GM12874 (cell line): ENCODE measurements at regions not wholly inside any gene's neighbourhood (a gene's known extent, or its start where the extent isn't known, plus 50 kb on each side); places are given as distances from the start of the nearest gene placed in this dataset.

Source experiments
- TF ChIP-seq, protein P1 (sequence below): IDR thresholded peaks from 2 replicates; pipeline ENCODE4 v1.5.1; 2011; ENCODE audit warnings: low read depth, mild to moderate bottlenecking, control low read depth, low read length, moderate library complexity; ENCODE audit not compliant: insufficient read depth

GRCh38 chrX:14352511-14352910 is 176.8 kb upstream of the GLRA2 start:
- TF ChIP-seq, protein P1, sequence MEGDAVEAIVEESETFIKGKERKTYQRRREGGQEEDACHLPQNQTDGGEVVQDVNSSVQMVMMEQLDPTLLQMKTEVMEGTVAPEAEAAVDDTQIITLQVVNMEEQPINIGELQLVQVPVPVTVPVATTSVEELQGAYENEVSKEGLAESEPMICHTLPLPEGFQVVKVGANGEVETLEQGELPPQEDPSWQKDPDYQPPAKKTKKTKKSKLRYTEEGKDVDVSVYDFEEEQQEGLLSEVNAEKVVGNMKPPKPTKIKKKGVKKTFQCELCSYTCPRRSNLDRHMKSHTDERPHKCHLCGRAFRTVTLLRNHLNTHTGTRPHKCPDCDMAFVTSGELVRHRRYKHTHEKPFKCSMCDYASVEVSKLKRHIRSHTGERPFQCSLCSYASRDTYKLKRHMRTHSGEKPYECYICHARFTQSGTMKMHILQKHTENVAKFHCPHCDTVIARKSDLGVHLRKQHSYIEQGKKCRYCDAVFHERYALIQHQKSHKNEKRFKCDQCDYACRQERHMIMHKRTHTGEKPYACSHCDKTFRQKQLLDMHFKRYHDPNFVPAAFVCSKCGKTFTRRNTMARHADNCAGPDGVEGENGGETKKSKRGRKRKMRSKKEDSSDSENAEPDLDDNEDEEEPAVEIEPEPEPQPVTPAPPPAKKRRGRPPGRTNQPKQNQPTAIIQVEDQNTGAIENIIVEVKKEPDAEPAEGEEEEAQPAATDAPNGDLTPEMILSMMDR = no peak

- TF ChIP-seq, protein P1 = no peak
These were observed 177.6 kb upstream of the GLRA2 start for GRCh38 chrX:14351611-14352303.

GRCh38 chrX:14347523-14347922 is 181.8 kb upstream of the GLRA2 start:
- TF ChIP-seq, protein P1 = no peak

DNA sequence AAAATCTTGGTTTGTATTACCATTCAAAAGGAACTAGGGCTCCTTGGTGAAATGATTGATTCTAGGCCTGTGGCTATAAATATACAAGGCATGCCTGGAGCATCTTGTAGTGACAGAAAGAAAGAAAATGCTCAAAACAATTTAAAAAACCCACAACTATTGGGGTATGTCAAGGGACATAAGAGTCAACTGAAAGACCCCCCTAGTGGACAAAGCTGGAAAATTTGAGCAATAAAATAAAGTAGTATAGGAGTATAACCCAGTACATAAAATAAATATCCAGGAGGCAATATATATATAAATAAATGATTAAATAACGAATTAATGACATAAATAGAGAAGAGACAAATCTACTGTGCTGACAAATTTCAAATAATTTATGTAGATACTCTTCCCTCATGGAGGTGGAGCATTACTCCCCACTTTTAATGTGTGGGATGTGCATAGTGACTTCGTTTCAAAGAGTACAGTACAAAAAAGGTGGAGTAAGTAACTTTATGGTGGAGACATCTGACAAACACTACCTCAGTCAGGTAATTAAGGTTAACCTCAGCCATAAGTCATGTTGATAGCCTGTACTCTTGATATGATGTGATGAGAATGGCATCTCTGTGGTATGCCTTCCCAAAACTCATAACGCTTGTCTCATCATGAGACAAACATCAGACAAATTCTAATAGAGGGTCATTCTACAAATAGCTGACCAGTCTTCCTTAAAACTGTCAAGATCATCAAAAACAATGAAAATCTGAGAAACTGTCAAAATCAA is 185.0 kb upstream of the GLRA2 start:
- TF ChIP-seq, protein P1 = no peak

DNA sequence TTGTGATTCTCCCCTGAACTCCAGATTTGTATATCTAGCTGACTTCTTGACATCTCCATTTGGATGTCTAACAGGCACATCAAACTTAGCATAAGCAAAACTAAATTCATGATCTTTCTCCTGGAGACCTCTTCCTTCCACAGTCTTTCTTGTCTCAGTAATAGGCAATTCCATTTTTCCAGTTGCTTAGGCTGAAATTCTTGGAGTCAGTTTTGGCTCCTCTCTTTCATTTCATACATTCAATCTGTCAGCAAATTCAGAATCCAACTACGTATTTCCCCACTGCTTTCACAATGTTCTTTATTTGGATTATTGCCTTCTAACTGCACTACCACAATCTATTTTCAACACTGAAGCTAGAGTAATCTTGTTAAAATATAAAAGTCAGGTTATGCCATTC is 219.9 kb upstream of the GLRA2 start:
- TF ChIP-seq, protein P1 = no peak

- TF ChIP-seq, protein P1 = no peak
These were observed 225.4 kb upstream of the GLRA2 start for GRCh38 chrX:14303891-14304290.

DNA sequence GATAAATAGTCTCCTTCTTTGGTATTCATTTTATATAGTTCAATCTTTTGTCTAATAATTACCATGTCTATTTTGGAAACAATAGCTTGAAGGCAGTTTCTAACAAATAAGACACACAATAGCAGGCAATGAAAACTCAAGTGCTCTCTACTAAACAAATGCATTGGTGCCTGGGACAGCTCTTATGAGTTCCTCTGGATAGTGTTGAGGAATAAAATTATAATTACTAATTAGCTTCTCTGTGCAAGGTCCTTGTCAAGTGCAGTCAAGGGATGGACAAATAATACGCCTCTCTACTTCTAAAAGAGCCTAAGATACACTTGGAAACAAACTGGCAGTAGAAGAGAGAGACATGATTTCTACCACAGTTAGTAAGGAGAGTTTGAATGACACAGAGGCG is 229.0 kb upstream of the GLRA2 start:
- TF ChIP-seq, protein P1 = no peak
